ENCODE measurements at regions not wholly inside any gene's neighbourhood (a gene's known extent, or its start where the extent isn't known, plus 50 kb on each side); places are given as distances from the start of the nearest gene placed in this dataset.
"Not testable (repeated sequence)": the region's sequence is repeated elsewhere in the genome, so short reads cannot be mapped to it uniquely, and the experiment has no call there.

DNA sequence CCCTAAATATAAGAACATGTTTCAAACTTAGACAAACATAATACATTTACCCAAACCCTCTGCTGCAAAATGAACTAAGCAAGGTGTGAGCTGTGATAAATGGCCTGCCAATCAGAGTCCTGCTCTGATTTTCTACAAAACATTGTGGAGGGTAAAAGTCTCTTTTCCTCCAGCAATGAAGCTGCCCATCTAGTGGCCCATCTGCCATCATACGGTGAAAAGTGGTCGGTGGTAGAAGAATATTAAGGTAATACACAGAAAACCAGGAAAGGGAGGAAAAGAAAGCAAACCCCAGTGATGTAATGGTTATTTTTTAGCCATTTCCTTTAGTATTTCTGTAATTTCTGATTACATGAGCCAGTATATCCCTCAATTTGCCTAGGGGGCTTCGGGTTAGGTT lies 838.1 kb downstream of the TBL1XR1 start:
- Histone ChIP-seq H3K27me3 (no peaks in the 10 kb centered on the region), H3K4me2 (no peak overlapping the region), H3K9me3 (replicated peaks in 1 of 11) (peaks cover 6 to 9% (median 8%) of the 10 kb centered on the region in 11 experiments; a peak in 17 of 22 replicates), H3K36me3 (no peaks in the 10 kb centered on the region), H4K20me1 (no peaks in the 10 kb centered on the region), H3K27ac (no peak overlapping the region), H3K4me1 (no peaks in the 10 kb centered on the region), H3K4me3 (no peak overlapping the region), H3K9ac (no peak overlapping the region)
- TF ChIP-seq Cebpa-rat (IDR thresholded peaks at IDR 0.05), result no peak

GRCh38 chr3:176357891-176358290 lies 839.4 kb downstream of the TBL1XR1 start:
- Histone ChIP-seq H3K36me3 (no peaks in the 10 kb centered on the region), H3K4me2 (no peak overlapping the region), H4K20me1 (no peaks in the 10 kb centered on the region), H3K4me1 (no peaks in the 10 kb centered on the region), H3K27me3 (no peaks in the 10 kb centered on the region), H3K9ac (no peak overlapping the region), H3K27ac (no peak overlapping the region), H3K9me3 (replicated peaks in 1 of 11) (peaks cover 6 to 9% (median 8%) of the 10 kb centered on the region in 11 experiments; a peak in 17 of 22 replicates), H3K4me3 (no peak overlapping the region)
- TF ChIP-seq Cebpa-rat (IDR thresholded peaks at IDR 0.05), result no peak

GRCh38 chr3:176354843-176355242 lies 842.4 kb downstream of the TBL1XR1 start:
- Histone ChIP-seq H3K4me2 (no peak overlapping the region), H3K4me1 (no peaks in the 10 kb centered on the region), H3K4me3 (no peak overlapping the region), H3K9ac (no peak overlapping the region), H4K20me1 (no peaks in the 10 kb centered on the region), H3K27me3 (no peaks in the 10 kb centered on the region), H3K27ac (no peak overlapping the region), H3K36me3 (no peaks in the 10 kb centered on the region), H3K9me3 (replicated peaks in 1 of 11) (no peaks in the 10 kb centered on the region)
- no peak for TF ChIP-seq Cebpa-rat (IDR thresholded peaks at IDR 0.05)

DNA sequence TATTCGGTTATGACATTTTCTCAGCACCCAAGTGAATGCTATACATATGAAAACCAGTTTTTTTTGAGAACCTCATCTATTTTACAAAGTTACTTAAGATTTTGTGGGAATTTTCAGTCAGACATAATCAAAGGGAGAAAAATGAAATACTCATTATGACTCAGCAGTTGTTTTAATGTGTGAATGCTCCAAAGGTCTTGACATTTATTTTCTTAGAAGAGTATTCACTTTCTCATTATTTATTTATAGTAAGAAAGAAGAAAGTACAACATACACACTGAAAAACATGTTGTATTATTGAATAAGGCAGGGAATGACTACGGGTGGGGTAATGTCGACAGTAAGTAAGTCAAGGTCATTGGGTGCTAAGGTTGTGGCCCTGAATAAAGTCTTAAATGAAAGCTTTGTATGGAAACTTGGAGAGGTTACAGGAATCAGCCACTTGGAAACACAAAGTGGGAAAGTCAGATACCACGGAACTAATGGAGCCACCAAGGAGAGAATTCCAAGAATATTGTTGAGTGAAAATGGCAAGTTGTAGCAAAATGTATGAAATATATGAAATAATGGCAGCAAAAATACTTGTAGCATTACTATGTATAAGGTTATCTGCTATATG lies 844.5 kb downstream of the TBL1XR1 start:
- Histone ChIP-seq H3K4me2 (no peak overlapping the region), H3K9ac (no peak overlapping the region), H3K27me3 (no peaks in the 10 kb centered on the region), H3K4me3 (no peak overlapping the region), H3K4me1 (no peaks in the 10 kb centered on the region), H3K27ac (no peak overlapping the region), H3K9me3 (replicated peaks in 1 of 11) (no peaks in the 10 kb centered on the region), H3K36me3 (no peaks in the 10 kb centered on the region), H4K20me1 (no peaks in the 10 kb centered on the region)
- TF ChIP-seq Cebpa-rat (IDR thresholded peaks at IDR 0.05), result no peak

DNA sequence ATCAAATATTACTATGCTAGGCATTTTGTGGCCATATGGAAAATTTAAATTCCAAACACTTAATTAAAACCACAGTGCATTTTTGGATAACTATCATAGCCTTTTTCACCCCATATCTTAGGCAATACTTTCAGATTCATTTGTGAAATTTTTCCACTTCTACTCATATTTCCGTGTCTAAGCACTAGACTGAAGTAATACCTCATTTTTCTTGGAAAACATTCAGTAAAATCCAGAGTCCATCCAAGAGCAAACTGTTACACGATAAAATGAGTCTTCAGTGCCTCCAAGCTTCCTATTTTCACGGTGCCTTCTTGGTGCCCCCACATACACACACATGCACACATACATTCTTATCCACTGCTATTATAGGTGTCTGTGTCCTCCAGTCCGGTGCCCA lies 845.9 kb downstream of the TBL1XR1 start:
- H3K27ac ChIP-seq, result no peak overlapping the region
- H3K36me3 ChIP-seq, result no peaks in the 10 kb centered on the region
- H4K20me1 ChIP-seq, result no peaks in the 10 kb centered on the region
- H3K4me1 ChIP-seq, result no peaks in the 10 kb centered on the region
- H3K9me3 ChIP-seq (replicated peaks in 1 of 11), result no peaks in the 10 kb centered on the region
- TF ChIP-seq Cebpa-rat (IDR thresholded peaks at IDR 0.05), result no peak
- no peaks in the 10 kb centered on the region for H3K27me3 ChIP-seq
- no peak overlapping the region for H3K4me3 ChIP-seq
- no peak overlapping the region for H3K9ac ChIP-seq
- no peak overlapping the region for H3K4me2 ChIP-seq

DNA sequence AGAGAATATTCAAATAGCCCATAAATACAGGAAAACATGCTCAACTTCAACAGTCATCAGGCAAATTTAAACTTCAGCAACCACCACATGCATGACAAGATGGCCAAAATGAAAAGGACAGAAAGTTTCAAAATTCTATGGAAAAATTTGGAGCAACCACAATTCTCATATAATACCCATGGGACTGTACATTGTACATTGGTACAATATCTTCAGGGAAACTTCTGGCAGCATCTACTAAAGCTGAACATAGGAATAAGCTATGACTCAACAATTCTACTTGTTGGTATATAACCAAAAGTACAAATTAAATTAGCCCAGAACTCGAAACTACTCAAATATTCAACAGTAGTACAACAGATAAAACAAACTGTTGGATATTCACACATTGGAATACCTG lies 847.6 kb downstream of the TBL1XR1 start:
- Histone ChIP-seq H3K36me3 (no peaks in the 10 kb centered on the region), H4K20me1 (no peaks in the 10 kb centered on the region), H3K4me1 (no peaks in the 10 kb centered on the region), H3K4me3 (no peak overlapping the region), H3K27ac (no peak overlapping the region), H3K9me3 (replicated peaks in 1 of 11) (no peaks in the 10 kb centered on the region), H3K4me2 (no peak overlapping the region), H3K27me3 (no peaks in the 10 kb centered on the region), H3K9ac (no peak overlapping the region)
- TF ChIP-seq Cebpa-rat (IDR thresholded peaks at IDR 0.05), result no peak

DNA sequence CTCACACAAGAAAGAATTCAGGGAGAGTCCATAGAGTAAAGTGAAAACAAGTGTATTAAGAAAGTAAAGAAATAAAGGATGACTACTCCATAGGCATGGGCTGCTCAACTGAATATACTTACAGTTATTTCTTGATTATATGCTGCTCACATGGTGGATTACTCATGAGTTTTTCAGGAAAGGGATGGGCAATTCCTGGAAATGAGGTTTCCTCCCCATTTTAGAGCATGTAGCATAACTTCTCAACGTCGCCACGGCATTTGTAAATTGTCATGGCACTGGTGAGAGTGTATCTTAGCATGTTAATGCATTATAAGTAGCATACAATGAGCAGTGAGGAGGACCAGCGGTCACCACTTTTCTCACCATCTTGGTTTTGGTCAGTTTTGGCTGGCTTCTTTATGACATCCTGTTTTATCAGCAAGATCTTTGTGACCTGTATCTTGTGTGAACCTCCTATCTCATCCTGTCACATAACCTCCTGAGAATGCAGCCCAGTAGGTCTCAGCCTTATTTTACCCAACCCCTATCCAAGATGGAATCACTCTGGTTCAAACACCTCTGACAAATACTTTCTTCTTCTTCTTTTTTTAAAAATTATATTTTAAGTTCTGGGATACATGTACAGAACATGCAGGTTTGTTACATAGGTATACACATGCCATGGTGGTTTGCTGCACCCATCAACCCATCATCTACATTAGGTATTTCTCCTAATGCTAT lies 849.7 kb downstream of the TBL1XR1 start:
- Histone ChIP-seq H3K9me3 (replicated peaks in 1 of 11) (no peaks in the 10 kb centered on the region), H3K27ac (no peak overlapping the region), H4K20me1 (no peaks in the 10 kb centered on the region), H3K4me2 (no peak overlapping the region), H3K36me3 (no peaks in the 10 kb centered on the region), H3K27me3 (no peaks in the 10 kb centered on the region), H3K9ac (no peak overlapping the region), H3K4me1 (no peaks in the 10 kb centered on the region), H3K4me3 (no peak overlapping the region)
- TF ChIP-seq Cebpa-rat (IDR thresholded peaks at IDR 0.05), result no peak

GRCh38 chr3:176341963-176342362 lies 855.3 kb downstream of the TBL1XR1 start:
- Histone ChIP-seq H3K27me3 (no peaks in the 10 kb centered on the region), H3K27ac (no peak overlapping the region), H4K20me1 (no peaks in the 10 kb centered on the region), H3K9ac (no peak overlapping the region), H3K4me3 (no peak overlapping the region), H3K4me1 (no peaks in the 10 kb centered on the region), H3K36me3 (no peaks in the 10 kb centered on the region), H3K4me2 (no peak overlapping the region), H3K9me3 (replicated peaks in 1 of 11) (no peaks in the 10 kb centered on the region)
- no peak for TF ChIP-seq Cebpa-rat (IDR thresholded peaks at IDR 0.05)

- H3K9ac ChIP-seq, result no peak overlapping the region
These were observed 868.6 kb downstream of the TBL1XR1 start for GRCh38 chr3:176328666-176329065.

DNA sequence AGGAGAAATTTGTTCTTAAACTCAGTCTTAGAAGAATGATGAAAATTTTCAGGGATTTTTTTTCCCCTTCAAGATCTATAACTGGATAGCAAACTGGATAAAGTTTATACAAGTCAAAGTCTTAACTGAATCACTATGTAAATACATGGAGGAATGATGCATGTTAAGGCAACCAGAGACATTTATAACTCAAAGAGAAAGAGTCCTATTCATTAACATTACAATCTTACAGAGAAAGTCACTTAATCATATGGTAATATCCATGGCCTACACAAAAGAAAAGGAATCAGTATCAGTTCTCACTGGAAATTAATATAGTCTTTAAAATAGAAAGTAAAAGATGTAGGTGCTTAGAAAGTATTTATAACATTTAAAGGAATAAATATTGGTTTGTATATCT lies 869.1 kb downstream of the TBL1XR1 start:
- Histone ChIP-seq H3K9me3 (replicated peaks in 1 of 11) (no peaks in the 10 kb centered on the region), H3K36me3 (no peaks in the 10 kb centered on the region), H3K4me2 (no peak overlapping the region), H3K27ac (no peak overlapping the region), H3K27me3 (no peaks in the 10 kb centered on the region), H3K4me1 (no peaks in the 10 kb centered on the region), H3K4me3 (no peak overlapping the region), H3K9ac (no peak overlapping the region), H4K20me1 (no peaks in the 10 kb centered on the region)
- TF ChIP-seq Cebpa-rat (IDR thresholded peaks at IDR 0.05), result no peak

More at GRCh38 chr3:176328666-176329065, 868.6 kb downstream of the TBL1XR1 start:
- H3K4me1 ChIP-seq, result no peaks in the 10 kb centered on the region
- H3K27ac ChIP-seq, result no peak overlapping the region
- H4K20me1 ChIP-seq, result no peaks in the 10 kb centered on the region
- no peak overlapping the region for H3K4me3 ChIP-seq
- H3K36me3 ChIP-seq, result no peaks in the 10 kb centered on the region
- TF ChIP-seq Cebpa-rat (IDR thresholded peaks at IDR 0.05), result no peak
- no peaks in the 10 kb centered on the region for H3K27me3 ChIP-seq
- no peak overlapping the region for H3K4me2 ChIP-seq
- no peaks in the 10 kb centered on the region for H3K9me3 ChIP-seq (replicated peaks in 1 of 11)

DNA sequence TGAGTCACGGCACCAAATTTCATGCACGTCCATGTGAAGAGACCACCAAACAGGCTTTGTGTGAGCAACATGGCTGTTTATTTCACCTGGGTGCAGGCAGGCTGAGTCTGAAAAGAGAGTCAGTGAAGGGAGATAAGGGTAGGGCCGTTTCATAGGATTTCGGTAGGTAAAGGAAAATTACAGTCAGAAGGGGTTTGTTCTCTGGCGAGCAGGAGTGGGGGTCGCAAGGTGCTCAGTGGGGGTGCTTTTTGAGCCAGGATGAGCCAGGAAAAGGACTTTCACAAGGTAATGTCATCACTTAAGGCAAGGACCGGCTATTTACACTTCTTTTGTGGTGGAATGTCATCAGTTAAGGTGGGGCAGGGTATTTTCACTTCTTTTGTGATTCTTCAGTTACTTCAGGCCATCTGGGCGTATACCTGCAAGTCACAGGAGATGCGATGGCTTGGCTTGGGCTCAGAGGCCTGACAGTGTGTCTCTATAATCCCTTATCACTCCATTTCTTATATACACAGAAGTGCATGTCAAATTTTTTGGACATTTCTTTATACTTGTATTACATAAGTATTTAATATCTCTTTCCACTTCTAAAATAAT lies 870.3 kb downstream of the TBL1XR1 start:
- H3K36me3 ChIP-seq; H3K4me3 ChIP-seq; H3K27ac ChIP-seq; H3K9ac ChIP-seq; H3K27me3 ChIP-seq; H3K4me1 ChIP-seq; H3K9me3 ChIP-seq (replicated peaks in 1 of 11); H4K20me1 ChIP-seq; H3K4me2 ChIP-seq: not testable (repeated sequence)

GRCh38 chr3:176321532-176321931 lies 875.8 kb downstream of the TBL1XR1 start:
- not testable (repeated sequence) for H3K36me3 ChIP-seq

More at GRCh38 chr3:176321532-176321931, 875.8 kb downstream of the TBL1XR1 start:
- H3K4me1 ChIP-seq; H3K4me3 ChIP-seq; H3K4me2 ChIP-seq; H3K9ac ChIP-seq; H3K9me3 ChIP-seq (replicated peaks in 1 of 11); H3K27ac ChIP-seq; H4K20me1 ChIP-seq; H3K27me3 ChIP-seq: not testable (repeated sequence)

All from BLaER1 treated with 17β-estradiol and CSF1 and Interleukin-3, amounts not matched to agents 10 nM and 100 nM (cell line).